Activated CD8-positive, alpha-beta memory T cell treated with anti-CD3 and anti-CD28 coated beads, Interleukin-2, amount 50 U/mL, for 1 hour (primary cell): ENCODE measurements at regions not wholly inside any gene's neighbourhood (a gene's known extent, or its start where the extent isn't known, plus 50 kb on each side); places are given as distances from the start of the nearest gene placed in this dataset.
"Not testable (repeated sequence)": the region's sequence is repeated elsewhere in the genome, so short reads cannot be mapped to it uniquely, and the experiment has no call there.

Experiments used
- DNase-seq: peaks from one replicate; pipeline ENCODE4 v3.0.0-alpha.2; 2020; ENCODE audit errors: extremely low read depth

DNA sequence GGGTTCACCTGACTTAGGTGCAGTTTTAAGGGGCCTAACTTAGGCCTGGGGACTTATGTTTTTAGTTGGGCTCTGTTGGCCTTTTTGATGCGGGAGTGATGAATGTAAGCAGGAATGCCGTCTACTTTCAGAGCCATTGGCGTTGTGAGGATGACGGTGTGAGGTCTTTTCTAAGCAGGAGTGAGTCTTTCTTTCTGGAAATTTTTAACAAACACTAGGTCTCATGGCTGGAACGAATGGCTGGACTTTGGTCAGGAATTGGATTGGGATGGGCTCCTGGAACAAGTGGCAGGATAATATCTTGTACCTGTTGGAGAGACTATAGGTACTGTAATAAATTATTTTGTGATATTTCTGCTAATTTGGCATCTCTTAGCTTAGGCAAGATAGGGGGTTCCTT is 163.9 kb upstream of the CCZ1B start:
- DNase-seq = not testable (repeated sequence)

GRCh38 chr7:6990426-6991152 is 164.5 kb upstream of the CCZ1B start:
- not testable (repeated sequence) for DNase-seq

GRCh38 chr7:6991169-6991611 is 165.1 kb upstream of the CCZ1B start:
- DNase-seq = peak; percentile 35

- DNase-seq = not testable (repeated sequence)
Measured at GRCh38 chr7:6991686-6992085, 165.6 kb upstream of the CCZ1B start.

- DNase-seq = not testable (repeated sequence)
Measured at GRCh38 chr7:6992133-6992532, 166.1 kb upstream of the CCZ1B start.

GRCh38 chr7:6995026-6995425 is 169.0 kb upstream of the CCZ1B start:
- DNase-seq = not testable (repeated sequence)

DNA sequence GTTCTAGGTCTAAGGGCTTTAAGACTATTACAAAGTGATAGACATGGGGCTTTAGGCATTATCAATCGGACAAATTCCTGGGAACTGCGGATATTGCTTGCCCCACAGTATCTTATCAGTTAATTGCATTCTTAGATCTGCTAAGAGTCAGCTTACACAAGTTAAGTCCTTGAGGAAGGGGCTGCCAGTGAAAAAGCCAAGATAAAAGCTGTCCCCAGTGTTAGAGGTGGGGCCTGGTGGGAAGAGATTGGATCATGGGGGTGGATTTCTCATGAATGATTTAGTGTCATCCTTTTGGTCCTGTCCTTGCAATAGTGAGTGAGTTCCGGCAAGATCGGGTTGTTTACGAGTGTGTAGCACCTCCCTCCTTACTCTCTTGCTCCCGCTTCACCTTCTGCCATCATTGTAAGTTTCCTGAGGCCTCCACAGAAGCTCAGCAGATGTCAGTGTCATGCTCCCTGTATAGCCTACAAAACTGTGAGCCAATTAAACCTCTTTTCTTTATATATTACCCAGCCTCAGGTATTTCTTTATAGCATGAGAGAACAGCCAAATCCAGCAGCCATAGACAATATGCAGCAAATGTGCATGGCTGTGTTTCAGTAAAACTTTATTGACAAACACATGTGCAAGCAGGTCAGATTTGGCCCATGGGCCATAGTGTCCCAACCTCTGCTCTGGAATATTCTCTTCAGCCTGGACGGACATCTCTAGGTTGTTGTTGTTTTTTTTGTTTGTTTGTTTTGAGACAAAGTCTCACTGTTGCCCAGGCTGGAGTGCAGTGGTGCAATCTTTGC is 169.6 kb upstream of the CCZ1B start:
- not testable (repeated sequence) for DNase-seq

GRCh38 chr7:6999067-6999666 is 173.1 kb upstream of the CCZ1B start:
- not testable (repeated sequence) for DNase-seq

DNA sequence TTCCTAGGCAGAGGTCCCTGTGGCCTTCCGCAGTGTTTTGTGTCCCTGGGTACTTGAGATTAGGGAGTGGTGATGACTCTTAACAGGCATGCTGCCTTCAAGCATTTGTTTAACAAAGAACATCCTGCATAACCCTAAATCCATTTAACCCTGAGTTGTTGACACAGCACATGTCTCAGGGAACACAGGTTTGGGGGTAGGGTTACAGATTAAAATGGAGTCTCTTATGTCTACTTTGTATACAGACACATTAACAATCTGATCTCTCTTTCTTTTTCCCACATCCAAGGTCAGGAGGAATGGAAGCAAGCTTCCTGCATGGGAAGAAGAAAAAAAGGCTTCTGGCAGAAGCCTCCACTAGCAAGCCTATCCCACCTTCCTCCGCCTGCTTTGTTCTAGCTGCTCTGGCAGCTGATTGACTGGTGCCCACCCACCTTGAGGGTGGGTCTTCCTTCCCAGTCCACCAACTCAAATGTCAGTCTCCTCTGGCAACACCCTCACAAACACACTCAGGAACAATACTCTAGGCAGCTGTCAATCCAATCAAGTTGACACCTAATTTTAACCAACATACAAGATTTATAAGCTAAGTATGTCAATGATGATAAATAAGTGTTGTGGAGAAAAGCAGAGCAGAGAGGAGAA is 176.5 kb upstream of the CCZ1B start:
- no peak for DNase-seq

DNA sequence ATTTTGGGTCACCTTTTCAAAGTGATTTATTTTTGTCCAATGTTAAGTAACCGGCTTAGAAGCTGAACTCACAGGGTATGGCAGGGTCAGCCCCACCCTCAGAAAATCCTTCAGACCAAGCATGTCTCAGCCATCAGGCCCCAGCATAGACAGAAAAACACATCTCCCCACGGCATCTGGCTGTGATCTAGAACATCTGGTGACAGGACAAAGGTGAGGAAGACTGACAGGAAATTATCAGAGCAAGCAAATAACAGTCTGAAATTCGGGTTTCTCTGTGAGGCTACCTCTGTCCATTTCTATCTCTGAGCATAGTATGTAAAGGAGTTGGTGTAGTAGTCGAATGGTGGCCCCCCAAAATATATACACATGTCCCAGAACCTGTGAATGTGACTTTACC is 177.0 kb upstream of the C1GALT1 start:
- DNase-seq = no peak

- DNase-seq = not testable (repeated sequence)
Measured at GRCh38 chr7:7005949-7006348, 176.4 kb upstream of the C1GALT1 start.

GRCh38 chr7:7011241-7011640 is 171.1 kb upstream of the C1GALT1 start:
- DNase-seq = not testable (repeated sequence)

GRCh38 chr7:7011751-7012150 is 170.6 kb upstream of the C1GALT1 start:
- DNase-seq = not testable (repeated sequence)

GRCh38 chr7:7014827-7015595 is 167.3 kb upstream of the C1GALT1 start:
- DNase-seq = no peak

DNA sequence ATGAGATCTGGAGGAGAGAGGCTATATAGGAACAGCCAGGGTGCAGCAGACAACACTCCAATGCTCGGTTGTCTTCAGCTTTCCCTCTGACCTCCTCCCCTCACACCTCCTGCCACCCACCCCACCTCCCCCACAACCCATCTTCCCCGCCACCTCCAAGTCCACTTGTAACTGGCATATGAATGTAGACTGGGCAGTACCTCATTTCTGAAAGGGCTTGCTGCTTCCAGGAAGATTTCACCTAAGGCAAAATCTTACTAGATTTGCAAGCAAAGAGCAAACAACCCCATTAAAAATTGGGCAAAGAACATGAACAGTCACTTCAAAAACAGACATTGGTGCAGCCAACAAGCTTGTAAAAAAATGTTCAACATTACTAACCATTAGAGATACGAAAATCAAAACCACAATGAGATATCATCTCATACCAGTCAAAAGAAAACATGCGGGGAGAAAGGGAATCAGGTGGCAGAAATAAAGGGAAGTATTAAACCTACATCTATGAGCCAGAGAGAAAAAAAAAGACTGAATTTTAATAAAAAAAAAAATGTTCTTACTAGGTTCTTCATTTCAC is 164.6 kb upstream of the C1GALT1 start:
- no peak for DNase-seq

- no peak for DNase-seq
Measured at GRCh38 chr7:7018290-7018689, 164.1 kb upstream of the C1GALT1 start.

DNA sequence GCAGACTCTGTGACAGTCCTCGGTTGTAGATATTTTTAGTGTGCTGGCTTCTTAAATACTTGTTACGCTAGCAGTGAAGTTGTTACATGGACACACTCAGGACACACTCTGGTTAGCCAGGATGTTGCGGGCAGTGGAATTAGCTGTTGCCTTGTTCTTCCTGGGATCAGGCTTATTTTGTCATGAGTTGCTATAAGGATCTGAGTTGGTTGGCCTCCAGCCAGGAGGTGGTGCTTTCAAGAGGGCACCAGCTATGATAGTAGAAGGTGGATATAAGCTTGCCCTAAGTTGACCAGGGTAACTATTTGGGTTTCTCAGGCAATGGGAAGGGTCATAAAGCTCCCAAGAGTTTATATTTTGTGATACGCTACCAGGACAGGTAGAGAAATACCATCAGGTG is 150.1 kb upstream of the C1GALT1 start:
- DNase-seq = no peak

GRCh38 chr7:7035851-7036250 is 146.5 kb upstream of the C1GALT1 start:
- no peak for DNase-seq

- DNase-seq = not testable (repeated sequence)
Measured at GRCh38 chr7:7042286-7042893, 140.0 kb upstream of the C1GALT1 start.

- no peak for DNase-seq
Measured at GRCh38 chr7:7044806-7045205, 137.5 kb upstream of the C1GALT1 start.

DNA sequence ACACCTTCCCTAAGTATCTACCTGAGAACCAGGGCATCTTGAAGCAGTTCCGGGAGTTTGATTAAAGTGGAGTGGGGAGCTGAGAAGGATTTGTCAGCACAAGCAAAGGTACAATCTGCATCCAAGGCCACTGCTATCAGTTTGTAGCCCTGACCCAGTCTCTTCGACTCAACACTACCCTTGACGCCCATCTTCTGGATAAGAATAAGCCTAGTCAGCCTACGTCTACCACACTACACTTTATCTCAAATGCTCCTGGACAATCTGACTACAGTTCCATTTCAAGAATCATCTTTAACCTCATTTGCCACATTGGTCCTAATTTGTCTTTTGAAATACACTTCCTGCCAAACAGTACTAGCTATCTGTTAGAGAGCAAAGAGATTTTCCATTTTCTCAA is 134.1 kb upstream of the C1GALT1 start:
- DNase-seq = no peak
